ENCODE measurements at regions not wholly inside any gene's neighbourhood (a gene's known extent, or its start where the extent isn't known, plus 50 kb on each side); places are given as distances from the start of the nearest gene placed in this dataset.

DNA sequence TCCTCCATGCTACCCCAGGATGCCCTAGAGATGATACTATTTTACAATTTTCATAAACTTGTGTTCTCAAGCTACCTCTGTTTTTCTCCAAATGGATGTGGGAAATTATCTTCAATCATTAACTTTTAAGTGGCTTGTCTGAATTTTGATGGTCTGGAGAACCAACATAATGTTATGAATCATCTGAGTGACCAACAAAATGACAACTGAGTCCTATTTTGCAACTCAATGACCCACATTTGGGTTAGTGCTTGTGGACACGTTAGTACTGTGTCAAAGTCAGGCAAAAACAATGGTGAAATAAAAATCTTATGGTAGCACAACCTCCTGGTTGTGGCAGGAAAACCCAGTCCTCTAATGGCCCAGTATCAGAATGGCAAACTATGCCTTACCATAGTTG is 352.4 kb upstream of the ZNF385D start:
- peaks cover 6% of the 10 kb centered on the region for H3K4me1 Mint-ChIP-seq (ENCODE audit: insufficient read depth, unreplicated experiment)
- BruUV-seq (replicated peaks), result no TSS peak
- no peaks in the 10 kb centered on the region for H3K36me3 Mint-ChIP-seq (ENCODE audit: insufficient read depth, unreplicated experiment)
- intact Hi-C loops (cut with micrococcal nuclease), result no loop called here
- no peaks in the 10 kb centered on the region for H3K9me3 Mint-ChIP-seq (ENCODE audit: unreplicated experiment)
- POLR2A ChIA-PET, result no interaction called here
- H3K27ac Mint-ChIP-seq (ENCODE audit: low read depth, unreplicated experiment), result no peak overlapping the region
- CTCF ChIA-PET, result interaction anchor here (1.3 kb wide), 1 partner anchor 14 kb away, joined by 5 read pairs; no protein-coding TSS in a partner anchor
- no peak for DNase-seq (ENCODE audit: unreplicated experiment)
- H3K27me3 Mint-ChIP-seq (ENCODE audit: insufficient read depth, unreplicated experiment), result no peaks in the 10 kb centered on the region
- TF ChIP-seq, protein P1, sequence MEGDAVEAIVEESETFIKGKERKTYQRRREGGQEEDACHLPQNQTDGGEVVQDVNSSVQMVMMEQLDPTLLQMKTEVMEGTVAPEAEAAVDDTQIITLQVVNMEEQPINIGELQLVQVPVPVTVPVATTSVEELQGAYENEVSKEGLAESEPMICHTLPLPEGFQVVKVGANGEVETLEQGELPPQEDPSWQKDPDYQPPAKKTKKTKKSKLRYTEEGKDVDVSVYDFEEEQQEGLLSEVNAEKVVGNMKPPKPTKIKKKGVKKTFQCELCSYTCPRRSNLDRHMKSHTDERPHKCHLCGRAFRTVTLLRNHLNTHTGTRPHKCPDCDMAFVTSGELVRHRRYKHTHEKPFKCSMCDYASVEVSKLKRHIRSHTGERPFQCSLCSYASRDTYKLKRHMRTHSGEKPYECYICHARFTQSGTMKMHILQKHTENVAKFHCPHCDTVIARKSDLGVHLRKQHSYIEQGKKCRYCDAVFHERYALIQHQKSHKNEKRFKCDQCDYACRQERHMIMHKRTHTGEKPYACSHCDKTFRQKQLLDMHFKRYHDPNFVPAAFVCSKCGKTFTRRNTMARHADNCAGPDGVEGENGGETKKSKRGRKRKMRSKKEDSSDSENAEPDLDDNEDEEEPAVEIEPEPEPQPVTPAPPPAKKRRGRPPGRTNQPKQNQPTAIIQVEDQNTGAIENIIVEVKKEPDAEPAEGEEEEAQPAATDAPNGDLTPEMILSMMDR (IDR thresholded peaks at IDR 0.05; ENCODE audit: unreplicated experiment), result no peak
- H3K4me3 Mint-ChIP-seq (ENCODE audit: unreplicated experiment), result no peak overlapping the region

DNA sequence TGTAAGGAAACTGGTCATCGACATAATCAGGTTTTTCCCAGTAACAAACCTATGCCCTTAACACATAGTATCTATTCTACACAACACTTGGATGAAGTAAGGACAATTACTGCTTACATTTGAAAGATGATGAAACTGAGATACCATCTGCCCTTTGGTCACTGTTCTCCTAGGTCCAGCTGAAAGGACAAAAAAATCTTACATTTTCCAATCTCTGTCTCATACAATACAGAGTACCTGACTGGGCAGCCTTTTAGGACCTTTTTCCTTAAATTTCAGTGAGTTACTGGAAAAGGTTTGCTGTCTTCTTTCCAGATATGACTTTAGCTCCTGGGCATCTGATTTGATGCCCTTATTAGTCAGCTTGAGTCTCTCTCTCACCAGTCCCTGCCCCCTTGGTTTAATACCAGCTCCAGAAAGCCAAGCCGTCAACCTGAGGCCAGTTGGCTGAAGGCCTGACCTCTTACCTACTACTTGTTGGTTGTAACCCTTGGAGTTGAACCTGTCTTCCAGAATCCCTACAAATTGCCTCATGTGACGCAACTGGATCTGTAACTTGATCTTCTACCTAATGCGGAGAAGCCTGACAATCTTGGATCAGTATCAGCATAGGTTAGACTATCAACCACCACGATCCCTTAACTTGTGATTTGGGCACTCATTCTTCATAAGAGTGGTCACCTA is 355.3 kb upstream of the ZNF385D start:
- CTCF ChIA-PET, result no interaction called here
- Mint-ChIP-seq H3K27ac (ENCODE audit: low read depth, unreplicated experiment) (peak overlapping the region; percentile 4), H3K27me3 (ENCODE audit: insufficient read depth, unreplicated experiment) (no peaks in the 10 kb centered on the region), H3K36me3 (ENCODE audit: insufficient read depth, unreplicated experiment) (no peaks in the 10 kb centered on the region), H3K4me3 (ENCODE audit: unreplicated experiment) (no peak overlapping the region), H3K4me1 (ENCODE audit: insufficient read depth, unreplicated experiment) (peaks cover 6% of the 10 kb centered on the region), H3K9me3 (ENCODE audit: unreplicated experiment) (no peaks in the 10 kb centered on the region)
- POLR2A ChIA-PET, result interaction anchor here (1.0 kb wide), 1 partner anchor 10 kb away, joined by 4 read pairs; no protein-coding TSS in a partner anchor
- intact Hi-C loops (cut with micrococcal nuclease), result no loop called here
- TF ChIP-seq, protein P1 (IDR thresholded peaks at IDR 0.05; ENCODE audit: unreplicated experiment), result no peak
- no TSS peak for BruUV-seq (replicated peaks)
- peak; percentile 90 for DNase-seq (ENCODE audit: unreplicated experiment)

DNA sequence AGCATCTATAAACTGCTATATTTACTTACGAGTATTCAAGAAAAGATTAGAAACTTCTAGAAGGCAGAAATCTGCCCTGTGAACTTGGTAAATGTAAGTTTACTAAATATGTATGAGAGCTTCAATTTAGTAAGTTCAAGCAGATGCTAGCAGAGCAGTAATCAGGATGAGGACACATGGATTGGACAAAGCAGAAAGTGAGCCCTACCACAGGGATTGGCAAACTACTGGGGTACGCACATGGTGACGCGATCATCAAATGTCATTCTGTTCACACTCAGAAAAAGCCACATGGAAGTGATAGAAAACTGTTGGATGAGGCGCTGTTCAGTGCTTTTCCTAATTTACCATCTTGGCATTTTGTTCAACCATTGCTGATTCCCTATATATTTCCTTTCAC is 360.2 kb upstream of the ZNF385D start:
- intact Hi-C loops (cut with micrococcal nuclease), result loop anchor here (10.0 kb wide), 1 partner anchor 1886 kb away; no protein-coding TSS in a partner anchor

DNA sequence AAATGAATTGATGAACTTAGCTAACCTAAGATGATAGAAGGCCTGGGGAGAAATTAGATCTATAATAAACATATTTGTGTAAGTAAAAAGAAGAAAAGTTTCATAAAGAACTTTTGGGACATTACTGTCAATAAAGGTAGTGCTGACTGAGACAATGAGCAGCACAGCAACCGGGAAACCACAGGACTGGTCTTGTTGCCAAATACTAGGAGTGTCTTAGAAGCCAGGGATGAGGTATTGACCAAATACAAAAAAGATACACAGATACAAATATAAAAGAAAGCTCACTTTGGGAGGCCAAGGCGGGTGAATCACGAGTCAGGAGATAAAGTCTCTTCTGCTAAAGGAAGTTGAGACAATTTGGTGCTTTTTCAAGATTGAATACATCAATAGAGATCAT is 362.4 kb upstream of the ZNF385D start:
- peak; percentile 30 for DNase-seq (ENCODE audit: unreplicated experiment)
- intact Hi-C loops (cut with micrococcal nuclease), result loop anchor here (10.0 kb wide), 1 partner anchor 1889 kb away; no protein-coding TSS in a partner anchor
- no peaks in the 10 kb centered on the region for H3K36me3 Mint-ChIP-seq (ENCODE audit: insufficient read depth, unreplicated experiment)
- H3K4me1 Mint-ChIP-seq (ENCODE audit: insufficient read depth, unreplicated experiment), result peaks cover 17% of the 10 kb centered on the region
- TF ChIP-seq, protein P1 (IDR thresholded peaks at IDR 0.05; ENCODE audit: unreplicated experiment), result no peak
- no TSS peak for BruUV-seq (replicated peaks)
- no peaks in the 10 kb centered on the region for H3K9me3 Mint-ChIP-seq (ENCODE audit: unreplicated experiment)
- H3K27ac Mint-ChIP-seq (ENCODE audit: low read depth, unreplicated experiment), result peak overlapping the region; percentile 24
- CTCF ChIA-PET, result interaction anchor here (1.9 to 2.9 kb wide), 2 partner anchors 21 to 24 kb away, joined by 5 to 16 read pairs; no protein-coding TSS in a partner anchor
- POLR2A ChIA-PET, result no interaction called here
- no peaks in the 10 kb centered on the region for H3K27me3 Mint-ChIP-seq (ENCODE audit: insufficient read depth, unreplicated experiment)
- no peak overlapping the region for H3K4me3 Mint-ChIP-seq (ENCODE audit: unreplicated experiment)

More for the DNA sequence above, 360.2 kb upstream of the ZNF385D start:
- H3K4me1 Mint-ChIP-seq (ENCODE audit: insufficient read depth, unreplicated experiment), result peaks cover 22% of the 10 kb centered on the region
- H3K9me3 Mint-ChIP-seq (ENCODE audit: unreplicated experiment), result no peaks in the 10 kb centered on the region
- TF ChIP-seq, protein P1 (IDR thresholded peaks at IDR 0.05; ENCODE audit: unreplicated experiment), result no peak
- DNase-seq (ENCODE audit: unreplicated experiment), result no peak
- no peaks in the 10 kb centered on the region for H3K36me3 Mint-ChIP-seq (ENCODE audit: insufficient read depth, unreplicated experiment)
- ChIA-PET CTCF (interaction anchor here (0.6 to 2.9 kb wide), 2 partner anchors 22 to 1776 kb away, joined by 3 to 16 read pairs; no protein-coding TSS in a partner anchor), POLR2A (no interaction called here)
- H3K27ac Mint-ChIP-seq (ENCODE audit: low read depth, unreplicated experiment), result no peak overlapping the region
- no peak overlapping the region for H3K4me3 Mint-ChIP-seq (ENCODE audit: unreplicated experiment)
- no peaks in the 10 kb centered on the region for H3K27me3 Mint-ChIP-seq (ENCODE audit: insufficient read depth, unreplicated experiment)
- BruUV-seq (replicated peaks), result no TSS peak

All from MCF 10A (cell line).